Naive thymus-derived CD4-positive, alpha-beta T cell (primary cell): ENCODE measurements at regions not wholly inside any gene's neighbourhood (a gene's known extent, or its start where the extent isn't known, plus 50 kb on each side); places are given as distances from the start of the nearest gene placed in this dataset.

Experiments used
- ATAC-seq: fragments of 150-1000 bp; cut with Tn5 transposase; 2 replicates; pipeline ENCODE4 v1.10.0; 2021; ENCODE audit warnings: mild to moderate bottlenecking, moderate library complexity
- CTCF ChIA-PET: fragments of 350-600 bp; sonication (Branson Sonifier 250); formaldehyde crosslinking; loops from one replicate; lab custom pipeline; 2021; ENCODE audit warnings: antibody characterized with exemption; lab: Charles Lee
- POLR2A ChIA-PET: fragments of 350-600 bp; sonication (Branson Sonifier 250); formaldehyde crosslinking; loops from one replicate; lab custom pipeline; 2021; ENCODE audit warnings: antibody characterized with exemption, inconsistent platforms; lab: Charles Lee
- DNase-seq, 9 donors: peaks; one replicate each; pipeline versions ENCODE4 v3.0.0 to v3.0.0-alpha.2; 2020 to 2022; ENCODE audit warnings: mixed read lengths in 1 of 9
- H3K27ac ChIP-seq: one replicate; pipeline ENCODE4 v1.7.0; 2013; ENCODE audit warnings: mild to moderate bottlenecking, low read depth, low read length, moderate library complexity
- H3K27me3 ChIP-seq, 2 donors: one replicate each; pipeline ENCODE4 v1.7.0; 2013; ENCODE audit warnings: low read length in 2 of 2, mild to moderate bottlenecking in 2 of 2, moderate library complexity in 2 of 2; ENCODE audit not compliant: control insufficient read depth in 2 of 2, insufficient read depth in 2 of 2
- H3K36me3 ChIP-seq, 3 experiments: 1 replicate in 2 of 3; 2 replicates in 1 of 3; pipeline ENCODE4 v1.7.0; 2013; ENCODE audit warnings: low read length in 3 of 3, mild to moderate bottlenecking in 3 of 3, moderate library complexity in 1 of 3; ENCODE audit not compliant: insufficient read depth in 3 of 3, control insufficient read depth in 2 of 3
- H3K4me1 ChIP-seq, 2 donors: one replicate each; pipeline ENCODE4 v1.7.0; 2013; ENCODE audit warnings: low read length in 2 of 2, mild to moderate bottlenecking in 2 of 2, moderate library complexity in 1 of 2; ENCODE audit not compliant: control insufficient read depth in 2 of 2, insufficient read depth in 2 of 2
- H3K4me3 ChIP-seq: 2 replicates; pipeline ENCODE4 v1.7.0; 2013; ENCODE audit warnings: mild to moderate bottlenecking, low read length
- H3K9me3 ChIP-seq, 3 experiments: 1 replicate in 2 of 3; 2 replicates in 1 of 3; pipeline ENCODE4 v1.7.0; 2013; ENCODE audit warnings: low read length in 3 of 3; ENCODE audit not compliant: control insufficient read depth in 2 of 3
- H3K27ac Mint-ChIP-seq, 9 donors: one replicate each; pipeline ENCODE4 v1.8.0; 2020 to 2022; ENCODE audit warnings: mixed read lengths in 9 of 9, mild to moderate bottlenecking in 8 of 9, moderate library complexity in 5 of 9, inconsistent platforms in 2 of 9
- H3K27me3 Mint-ChIP-seq, 5 donors: one replicate each; pipeline ENCODE4 v1.8.0; 2021 to 2022; ENCODE audit warnings: mixed read lengths in 5 of 5, mild to moderate bottlenecking in 1 of 5
- H3K36me3 Mint-ChIP-seq, 5 donors: one replicate each; pipeline ENCODE4 v1.8.0; 2020 to 2022; ENCODE audit warnings: mixed read lengths in 5 of 5, mild to moderate bottlenecking in 3 of 5, inconsistent platforms in 1 of 5
- H3K4me1 Mint-ChIP-seq, 7 donors: one replicate each; pipeline ENCODE4 v1.8.0; 2020 to 2022; ENCODE audit warnings: mixed read lengths in 7 of 7, mild to moderate bottlenecking in 3 of 7, inconsistent platforms in 1 of 7
- H3K4me3 Mint-ChIP-seq, 10 donors: one replicate each; pipeline ENCODE4 v1.8.0; 2020 to 2022; ENCODE audit warnings: mild to moderate bottlenecking in 10 of 10, mixed read lengths in 10 of 10, moderate library complexity in 6 of 10, inconsistent platforms in 2 of 10
- H3K9me3 Mint-ChIP-seq, 11 donors: one replicate each; pipeline ENCODE4 v1.8.0; 2020 to 2022; ENCODE audit warnings: mixed read lengths in 11 of 11, mild to moderate bottlenecking in 4 of 11, inconsistent platforms in 1 of 11, moderate library complexity in 1 of 11
- intact Hi-C, 2 donors: fragments of 100-400 bp; cut with micrococcal nuclease; formaldehyde crosslinking; loops; one replicate each; pipeline ENCODE4 v1.15.1; 2023

DNA sequence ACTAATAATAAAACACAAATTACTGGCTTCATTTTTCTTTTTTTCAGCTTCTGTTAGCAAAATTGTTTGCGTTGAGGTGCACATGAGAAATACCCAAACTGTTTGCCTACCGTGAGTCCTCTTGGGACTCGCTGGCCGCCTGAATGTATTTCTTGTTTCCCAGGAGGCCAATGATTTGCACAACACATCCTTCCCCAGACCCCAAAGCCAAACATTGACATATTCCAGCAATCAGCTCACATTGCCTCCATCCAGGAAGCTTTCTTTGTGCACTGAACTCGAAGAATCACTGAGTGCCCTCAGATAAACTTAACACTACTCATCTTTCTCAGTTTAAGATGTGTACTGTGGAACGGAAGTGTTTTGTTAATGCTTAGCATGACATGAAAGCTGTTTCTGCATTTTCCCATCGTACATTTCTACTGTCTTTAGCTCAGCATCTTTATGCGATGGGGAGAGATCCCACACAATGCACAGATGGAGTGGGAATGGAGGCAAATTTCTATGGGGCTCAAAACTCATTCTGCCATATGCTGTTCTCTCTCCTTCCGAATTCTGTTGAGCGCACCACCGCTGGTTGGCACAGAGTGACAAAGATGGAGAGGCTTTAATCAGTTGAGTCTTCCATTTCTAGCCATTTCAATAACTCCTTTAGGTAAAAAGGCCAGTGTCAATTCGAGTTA lies 399.5 kb downstream of the RFC3 start:
- POLR2A ChIA-PET: no interaction called here
- DNase-seq (no peak), ATAC-seq (no peak)
- Mint-ChIP-seq H3K27me3 (peaks cover 0 to 1% (median 0%) of the 10 kb centered on the region in 5 donors), H3K36me3 (no peaks in the 10 kb centered on the region), H3K9me3 (peaks cover 0 to 9% (median 2%) of the 10 kb centered on the region in 11 donors), H3K4me3 (no peak overlapping the region), H3K27ac (no peak overlapping the region), H3K4me1 (no peaks in the 10 kb centered on the region)
- intact Hi-C loops: no loop called here
- Histone ChIP-seq H3K36me3 (no peaks in the 10 kb centered on the region), H3K4me1 (no peaks in the 10 kb centered on the region), H3K27ac (no peak overlapping the region), H3K9me3 (no peaks in the 10 kb centered on the region), H3K27me3 (no peaks in the 10 kb centered on the region), H3K4me3 (no peak overlapping the region)
- CTCF ChIA-PET: no interaction called here

DNA sequence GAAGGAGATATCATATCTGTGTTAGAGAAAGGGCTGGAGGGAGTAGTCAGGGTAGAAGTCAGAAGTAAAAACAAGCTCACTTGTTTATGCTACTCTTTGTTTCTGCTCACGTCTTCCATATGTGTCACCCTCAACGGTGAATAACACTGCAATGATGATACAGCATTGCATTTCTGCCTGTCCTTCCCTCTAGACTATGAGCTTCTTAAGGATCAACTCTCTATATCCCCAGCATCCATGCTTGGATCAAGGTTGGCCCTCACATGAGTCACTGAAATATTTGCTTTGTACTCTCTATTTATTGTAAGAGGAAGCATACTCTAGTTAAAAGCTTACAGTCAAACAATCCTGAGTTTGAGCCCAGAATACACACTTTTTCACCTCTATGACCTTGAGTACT lies 406.0 kb downstream of the RFC3 start:
- no peak for DNase-seq
- no peaks in the 10 kb centered on the region for H3K4me1 Mint-ChIP-seq
- H3K9me3 ChIP-seq: no peaks in the 10 kb centered on the region
- peaks cover 0 to 11% (median 4%) of the 10 kb centered on the region in 11 donors for H3K9me3 Mint-ChIP-seq
- no peak overlapping the region for H3K4me3 Mint-ChIP-seq
- no peaks in the 10 kb centered on the region for H3K36me3 Mint-ChIP-seq
- peaks cover 0 to 7% (median 0%) of the 10 kb centered on the region in 5 donors for H3K27me3 Mint-ChIP-seq
- H3K4me3 ChIP-seq: no peak overlapping the region
- no peak for ATAC-seq
- H3K4me1 ChIP-seq: no peaks in the 10 kb centered on the region
- ChIA-PET POLR2A (no interaction called here), CTCF (no interaction called here)
- H3K27ac Mint-ChIP-seq: no peak overlapping the region
- H3K27ac ChIP-seq: no peak overlapping the region
- no peaks in the 10 kb centered on the region for H3K27me3 ChIP-seq
- H3K36me3 ChIP-seq: no peaks in the 10 kb centered on the region
- intact Hi-C loops: no loop called here

DNA sequence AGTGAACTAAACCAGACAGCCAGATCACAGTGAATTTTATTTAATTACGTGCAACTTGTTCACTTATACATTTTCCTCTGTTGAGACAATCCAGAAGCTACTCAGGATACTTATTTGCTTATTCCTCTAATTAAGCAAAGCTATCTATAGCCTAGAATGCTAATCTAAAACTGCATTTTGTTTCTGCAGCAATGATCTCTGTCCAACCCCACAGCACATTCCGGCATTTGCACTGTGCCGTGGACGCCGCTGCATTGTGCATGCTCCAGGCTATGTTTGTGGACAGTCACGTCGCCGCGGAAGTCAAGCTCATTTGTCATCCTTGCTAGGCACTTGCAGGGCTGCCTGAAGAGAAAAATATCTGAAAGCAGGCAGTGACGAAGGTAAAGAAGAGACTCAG lies 406.9 kb downstream of the RFC3 start:
- Histone ChIP-seq H3K27ac (no peak overlapping the region), H3K27me3 (no peaks in the 10 kb centered on the region), H3K4me3 (no peak overlapping the region), H3K36me3 (no peaks in the 10 kb centered on the region), H3K4me1 (no peaks in the 10 kb centered on the region), H3K9me3 (no peaks in the 10 kb centered on the region)
- CTCF ChIA-PET: no interaction called here
- no peak for ATAC-seq
- intact Hi-C loops: no loop called here
- Mint-ChIP-seq H3K36me3 (no peaks in the 10 kb centered on the region), H3K27me3 (peaks cover 0 to 7% (median 0%) of the 10 kb centered on the region in 5 donors), H3K4me1 (no peaks in the 10 kb centered on the region), H3K4me3 (no peak overlapping the region), H3K9me3 (peaks cover 0 to 11% (median 6%) of the 10 kb centered on the region in 11 donors), H3K27ac (no peak overlapping the region)
- POLR2A ChIA-PET: no interaction called here
- no peak for DNase-seq

GRCh38 chr13:34230271-34230670 lies 412.3 kb downstream of the RFC3 start:
- Histone ChIP-seq H3K27ac (no peak overlapping the region), H3K4me1 (no peaks in the 10 kb centered on the region), H3K9me3 (no peaks in the 10 kb centered on the region), H3K36me3 (no peaks in the 10 kb centered on the region), H3K27me3 (no peaks in the 10 kb centered on the region), H3K4me3 (no peak overlapping the region)
- ATAC-seq (no peak), DNase-seq (no peak)
- Mint-ChIP-seq H3K36me3 (no peaks in the 10 kb centered on the region), H3K9me3 (peaks cover 4 to 27% (median 15%) of the 10 kb centered on the region in 11 donors), H3K27me3 (no peaks in the 10 kb centered on the region), H3K4me3 (no peak overlapping the region), H3K4me1 (no peaks in the 10 kb centered on the region), H3K27ac (no peak overlapping the region)
- intact Hi-C loops: no loop called here
- POLR2A ChIA-PET: no interaction called here
- CTCF ChIA-PET: no interaction called here

- peaks cover 0 to 10% (median 4%) of the 10 kb centered on the region in 11 donors for H3K9me3 Mint-ChIP-seq
- no peaks in the 10 kb centered on the region for H3K36me3 Mint-ChIP-seq
- ATAC-seq (no peak), DNase-seq (no peak)
- Histone ChIP-seq H3K36me3 (no peaks in the 10 kb centered on the region), H3K4me3 (no peak overlapping the region), H3K27me3 (no peaks in the 10 kb centered on the region), H3K27ac (no peak overlapping the region), H3K9me3 (no peaks in the 10 kb centered on the region), H3K4me1 (no peaks in the 10 kb centered on the region)
- POLR2A ChIA-PET: no interaction called here
- H3K27me3 Mint-ChIP-seq: peaks cover 0 to 20% (median 0%) of the 10 kb centered on the region in 5 donors
- no peaks in the 10 kb centered on the region for H3K4me1 Mint-ChIP-seq
- CTCF ChIA-PET: no interaction called here
- intact Hi-C loops: no loop called here
- H3K4me3 Mint-ChIP-seq: no peak overlapping the region
- no peak overlapping the region for H3K27ac Mint-ChIP-seq
Measured at GRCh38 chr13:34241332-34241731, 423.4 kb downstream of the RFC3 start.

DNA sequence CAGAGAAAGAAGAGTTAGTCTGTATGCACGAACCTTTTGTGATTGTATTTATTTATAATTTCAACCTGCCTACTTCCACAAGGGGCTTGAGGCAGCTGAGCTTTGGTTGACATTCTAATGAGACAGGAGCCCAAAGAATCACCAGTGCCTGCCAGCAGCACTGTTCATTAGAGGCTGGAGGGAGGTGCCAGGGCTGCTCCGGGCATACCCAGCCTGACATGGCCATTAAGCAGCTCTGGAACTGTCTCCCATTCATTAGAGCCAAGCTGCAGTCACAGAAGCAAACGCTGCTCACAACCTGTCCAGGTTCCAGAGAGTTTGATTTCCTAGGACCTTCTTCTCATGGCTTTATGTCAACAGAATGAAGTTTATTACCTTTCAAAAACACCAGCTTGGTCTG lies 425.5 kb downstream of the RFC3 start:
- no peaks in the 10 kb centered on the region for H3K36me3 ChIP-seq
- peaks cover 0 to 20% (median 0%) of the 10 kb centered on the region in 5 donors for H3K27me3 Mint-ChIP-seq
- POLR2A ChIA-PET: no interaction called here

GRCh38 chr13:34246511-34246910 lies 428.6 kb downstream of the RFC3 start:
- no peak overlapping the region for H3K27ac Mint-ChIP-seq
- peaks cover 0 to 17% (median 0%) of the 10 kb centered on the region in 5 donors for H3K27me3 Mint-ChIP-seq
- H3K4me1 Mint-ChIP-seq: no peaks in the 10 kb centered on the region
- intact Hi-C loops: no loop called here
- ATAC-seq: no peak
- peaks cover 0 to 6% (median 0%) of the 10 kb centered on the region in 11 donors for H3K9me3 Mint-ChIP-seq
- H3K36me3 Mint-ChIP-seq: no peaks in the 10 kb centered on the region
- Histone ChIP-seq H3K9me3 (no peaks in the 10 kb centered on the region), H3K27ac (no peak overlapping the region), H3K36me3 (no peaks in the 10 kb centered on the region), H3K27me3 (no peaks in the 10 kb centered on the region), H3K4me3 (no peak overlapping the region), H3K4me1 (no peaks in the 10 kb centered on the region)
- POLR2A ChIA-PET: no interaction called here
- no peak for DNase-seq
- H3K4me3 Mint-ChIP-seq: no peak overlapping the region
- CTCF ChIA-PET: no interaction called here

More for the DNA sequence above, 425.5 kb downstream of the RFC3 start:
- no peaks in the 10 kb centered on the region for H3K36me3 Mint-ChIP-seq
- no peaks in the 10 kb centered on the region for H3K9me3 ChIP-seq
- no peaks in the 10 kb centered on the region for H3K4me1 ChIP-seq
- H3K4me3 ChIP-seq: no peak overlapping the region
- ATAC-seq: no peak
- peaks cover 0 to 8% (median 4%) of the 10 kb centered on the region in 11 donors for H3K9me3 Mint-ChIP-seq
- intact Hi-C loops: no loop called here
- H3K4me3 Mint-ChIP-seq: no peak overlapping the region
- no peaks in the 10 kb centered on the region for H3K4me1 Mint-ChIP-seq
- no peak for DNase-seq
- H3K27ac Mint-ChIP-seq: no peak overlapping the region
- H3K27me3 ChIP-seq: no peaks in the 10 kb centered on the region
- no peak overlapping the region for H3K27ac ChIP-seq
- CTCF ChIA-PET: no interaction called here
